Spleen (tissue), 11 donors: ENCODE measurements at regions not wholly inside any gene's neighbourhood (a gene's known extent, or its start where the extent isn't known, plus 50 kb on each side); places are given as distances from the start of the nearest gene placed in this dataset.

Experiments used
- DNase-seq: peaks from one replicate; pipeline ENCODE4 v3.0.0-alpha.2; 2020
- H3K27ac ChIP-seq, 8 donors: fragments of 200-600 bp; sonication (generic) in 7 of 8; 1 replicate in 4 of 8; 2 replicates in 4 of 8; pipeline versions ENCODE4 v1.5.0 to v1.8.0; 2016 to 2021; ENCODE audit warnings: inconsistent platforms in 4 of 8, mild to moderate bottlenecking in 4 of 8, moderate library complexity in 1 of 8
- H3K27me3 ChIP-seq, 7 donors: fragments of 200-600 bp; sonication (generic) in 6 of 7; replicated peaks in 1 of 7; 1 replicate in 4 of 7; 2 replicates in 3 of 7; pipeline versions ENCODE4 v1.5.0 to v1.8.0; 2016 to 2021; ENCODE audit warnings: inconsistent platforms in 3 of 7, mild to moderate bottlenecking in 1 of 7
- H3K36me3 ChIP-seq, 6 donors: fragments of 200-600 bp; sonication (generic) in 5 of 6; 1 replicate in 4 of 6; 2 replicates in 2 of 6; pipeline versions ENCODE4 v1.5.0 to v1.8.0; 2016 to 2021; ENCODE audit warnings: inconsistent platforms in 2 of 6
- H3K4me1 ChIP-seq, 6 donors: fragments of 200-600 bp; sonication (generic) in 5 of 6; 1 replicate in 3 of 6; 2 replicates in 3 of 6; pipeline versions ENCODE4 v1.5.0 to v1.8.0; 2016 to 2021; ENCODE audit warnings: inconsistent platforms in 3 of 6
- H3K4me3 ChIP-seq, 8 donors: fragments of 200-600 bp; sonication (generic) in 7 of 8; 1 replicate in 4 of 8; 2 replicates in 4 of 8; pipeline versions ENCODE4 v1.5.0 to v1.8.0; 2016 to 2021; ENCODE audit warnings: inconsistent platforms in 4 of 8, mild to moderate bottlenecking in 4 of 8, moderate library complexity in 2 of 8
- H3K9me3 ChIP-seq, 8 donors: fragments of 200-600 bp; sonication (generic) in 7 of 8; 1 replicate in 4 of 8; 2 replicates in 4 of 8; pipeline versions ENCODE4 v1.5.0 to v1.8.0; 2016 to 2021; ENCODE audit warnings: inconsistent platforms in 4 of 8
- CTCF ChIP-seq, 11 experiments: fragments of 200-600 bp in 7 of 11; fragments of 450-650 bp in 4 of 11; sonication (generic) in 4 of 11; IDR thresholded peaks in 8 of 11; conservative IDR thresholded peaks in 3 of 11; 1 replicate in 7 of 11; 2 replicates in 4 of 11; pipeline versions ENCODE4 v1.4.0 to v1.8.0; 2016 to 2021; ENCODE audit warnings: antibody characterized with exemption in 11 of 11, inconsistent platforms in 4 of 11, mild to moderate bottlenecking in 1 of 11
- POLR2A ChIP-seq, 3 donors: fragments of 450-650 bp; IDR thresholded peaks; one replicate each; pipeline ENCODE4 v1.5.1; 2017; ENCODE audit warnings: antibody characterized with exemption in 3 of 3, mild to moderate bottlenecking in 1 of 3
- POLR2AphosphoS5 ChIP-seq, 3 donors: sonication (generic); formaldehyde crosslinking; IDR thresholded peaks; one replicate each; pipeline ENCODE4 v1.5.1; 2017; ENCODE audit warnings: antibody characterized with exemption in 3 of 3
- WGBS, 5 donors: extraction: QIAGEN DNeasy Blood & Tissue Kit in 3 of 5; methylation state at CpG; one replicate each; pipeline versions ENCODE4 v1.1.5 to v1.1.7; 2013 to 2018; 5-methylcytosine and 5-hydroxymethylcytosine counted together
- intact Hi-C: fragments of 100-400 bp; cut with DNase I; formaldehyde crosslinking; loops from one replicate; pipeline ENCODE4 v1.15.0; 2023; ENCODE audit warnings: low total_unique reads
- donor health status: healthy with polysubstance abuse.
- donor health status: DM: no; HTN: no; CAD: no; lungs with moderate emphysema.
- donor health status: DM: no; HTN: no; CAD: no.
- donor health status: Bipolar disorder and iron deficiency.
- donor health status: healthy.
- donor health status: DM: no; HTN: no; CAD: no.
- donor health status: DM: yes; HTN: yes; CAD: no.

- no peak for DNase-seq
- intact Hi-C loops: no loop called here
- Histone ChIP-seq H3K4me3 (no peak overlapping the region), H3K36me3 (no peaks in the 10 kb centered on the region), H3K4me1 (peaks cover 0 to 18% (median 13%) of the 10 kb centered on the region in 6 donors), H3K27me3 (no peaks in the 10 kb centered on the region), H3K27ac (peak overlapping the region in 1 of 8 donors; percentile 48), H3K9me3 (no peaks in the 10 kb centered on the region)
- 80 to 98% (median 86%) methylated on average over 2 of the region's 2 CpGs for WGBS, 5 donors
- TF ChIP-seq POLR2AphosphoS5 (IDR thresholded peaks at IDR 0.05) (no peak), CTCF (IDR thresholded peaks at IDR 0.05 in 8 of 11, conservative IDR thresholded peaks at IDR 0.05 in 3 of 11) (no peak), POLR2A (IDR thresholded peaks at IDR 0.05) (no peak)
Observed at GRCh38 chr2:74767618-74768017, 66.3 kb upstream of the HK2 start.

GRCh38 chr2:74768401-74768914, 65.5 kb upstream of the HK2 start:
- 51 to 74% (median 71%) methylated on average over 4 of the region's 4 CpGs for WGBS, 5 donors
- DNase-seq: no peak
- Histone ChIP-seq H3K27me3 (no peaks in the 10 kb centered on the region), H3K4me3 (no peak overlapping the region), H3K36me3 (no peaks in the 10 kb centered on the region), H3K27ac (peak overlapping the region in 4 of 8 donors; percentile 14 to 48 (median 24)), H3K4me1 (peaks cover 0 to 18% (median 13%) of the 10 kb centered on the region in 6 donors), H3K9me3 (no peaks in the 10 kb centered on the region)
- intact Hi-C loops: no loop called here
- TF ChIP-seq CTCF (IDR thresholded peaks at IDR 0.05 in 8 of 11, conservative IDR thresholded peaks at IDR 0.05 in 3 of 11) (no peak), POLR2A (IDR thresholded peaks at IDR 0.05) (no peak), POLR2AphosphoS5 (IDR thresholded peaks at IDR 0.05) (no peak)

GRCh38 chr2:74772046-74772445, 61.9 kb upstream of the HK2 start:
- intact Hi-C loops: no loop called here
- DNase-seq: no peak
- TF ChIP-seq CTCF (IDR thresholded peaks at IDR 0.05 in 8 of 11, conservative IDR thresholded peaks at IDR 0.05 in 3 of 11) (no peak), POLR2AphosphoS5 (IDR thresholded peaks at IDR 0.05) (no peak), POLR2A (IDR thresholded peaks at IDR 0.05) (no peak)

GRCh38 chr2:74777161-74777900, 56.6 kb upstream of the HK2 start:
- no peak for DNase-seq
- WGBS, 5 donors: 50 to 79% (median 56%) methylated on average over 8 of the region's 8 CpGs
- Histone ChIP-seq H3K4me1 (peaks cover 0 to 12% (median 0%) of the 10 kb centered on the region in 6 donors), H3K9me3 (no peaks in the 10 kb centered on the region), H3K27ac (no peak overlapping the region), H3K4me3 (no peak overlapping the region), H3K36me3 (no peaks in the 10 kb centered on the region), H3K27me3 (no peaks in the 10 kb centered on the region)
- TF ChIP-seq POLR2A (IDR thresholded peaks at IDR 0.05) (no peak), CTCF (IDR thresholded peaks at IDR 0.05 in 8 of 11, conservative IDR thresholded peaks at IDR 0.05 in 3 of 11) (no peak), POLR2AphosphoS5 (IDR thresholded peaks at IDR 0.05) (no peak)
- intact Hi-C loops: no loop called here

More at GRCh38 chr2:74772046-74772445, 61.9 kb upstream of the HK2 start:
- no peak overlapping the region for H3K4me3 ChIP-seq
- H3K27me3 ChIP-seq: no peaks in the 10 kb centered on the region
- no peaks in the 10 kb centered on the region for H3K9me3 ChIP-seq
- H3K36me3 ChIP-seq: no peaks in the 10 kb centered on the region
- no peaks in the 10 kb centered on the region for H3K4me1 ChIP-seq
- no peak overlapping the region for H3K27ac ChIP-seq
